LNCaP clone FGC (cell line): ENCODE measurements at regions not wholly inside any gene's neighbourhood (a gene's known extent, or its start where the extent isn't known, plus 50 kb on each side); places are given as distances from the start of the nearest gene placed in this dataset.

Experiments used
- DNase-seq: peaks from one replicate; pipeline ENCODE4 v3.0.0-alpha.2; 2011; ENCODE audit warnings: low read depth
- H3K4me3 ChIP-seq: 2 replicates; pipeline ENCODE4 v1.5.1; 2011; ENCODE audit warnings: mild to moderate bottlenecking, low read depth, low read length, control low read depth
- TF ChIP-seq, protein P1 (sequence below): IDR thresholded peaks from 2 replicates; pipeline ENCODE4 v1.5.1; 2012; ENCODE audit warnings: mild to moderate bottlenecking; ENCODE audit not compliant: control insufficient read depth, insufficient read depth; ENCODE audit errors: extremely low read depth

DNA sequence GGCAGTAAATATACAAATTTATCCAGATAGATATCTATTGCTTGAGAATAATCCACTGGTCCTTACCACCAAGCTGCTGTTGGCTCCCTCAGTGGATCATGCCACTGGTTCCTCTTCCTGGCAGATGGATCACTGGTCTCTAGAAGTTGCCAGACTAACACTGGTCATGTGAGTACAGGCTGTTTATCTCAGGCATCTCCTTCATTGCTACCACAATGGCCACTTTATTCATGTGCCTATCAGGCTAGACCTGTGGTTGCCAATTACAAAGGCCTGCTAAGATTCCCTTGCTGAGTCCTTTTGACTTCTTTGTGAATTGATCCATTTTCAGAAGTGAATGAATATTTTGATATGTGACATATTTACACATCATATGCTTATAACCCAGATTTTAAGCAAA, 1659.5 kb upstream of the PCDH20 start:
- no peak for DNase-seq
- H3K4me3 ChIP-seq, result no peak overlapping the region
- TF ChIP-seq, protein P1, sequence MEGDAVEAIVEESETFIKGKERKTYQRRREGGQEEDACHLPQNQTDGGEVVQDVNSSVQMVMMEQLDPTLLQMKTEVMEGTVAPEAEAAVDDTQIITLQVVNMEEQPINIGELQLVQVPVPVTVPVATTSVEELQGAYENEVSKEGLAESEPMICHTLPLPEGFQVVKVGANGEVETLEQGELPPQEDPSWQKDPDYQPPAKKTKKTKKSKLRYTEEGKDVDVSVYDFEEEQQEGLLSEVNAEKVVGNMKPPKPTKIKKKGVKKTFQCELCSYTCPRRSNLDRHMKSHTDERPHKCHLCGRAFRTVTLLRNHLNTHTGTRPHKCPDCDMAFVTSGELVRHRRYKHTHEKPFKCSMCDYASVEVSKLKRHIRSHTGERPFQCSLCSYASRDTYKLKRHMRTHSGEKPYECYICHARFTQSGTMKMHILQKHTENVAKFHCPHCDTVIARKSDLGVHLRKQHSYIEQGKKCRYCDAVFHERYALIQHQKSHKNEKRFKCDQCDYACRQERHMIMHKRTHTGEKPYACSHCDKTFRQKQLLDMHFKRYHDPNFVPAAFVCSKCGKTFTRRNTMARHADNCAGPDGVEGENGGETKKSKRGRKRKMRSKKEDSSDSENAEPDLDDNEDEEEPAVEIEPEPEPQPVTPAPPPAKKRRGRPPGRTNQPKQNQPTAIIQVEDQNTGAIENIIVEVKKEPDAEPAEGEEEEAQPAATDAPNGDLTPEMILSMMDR, result no peak

DNA sequence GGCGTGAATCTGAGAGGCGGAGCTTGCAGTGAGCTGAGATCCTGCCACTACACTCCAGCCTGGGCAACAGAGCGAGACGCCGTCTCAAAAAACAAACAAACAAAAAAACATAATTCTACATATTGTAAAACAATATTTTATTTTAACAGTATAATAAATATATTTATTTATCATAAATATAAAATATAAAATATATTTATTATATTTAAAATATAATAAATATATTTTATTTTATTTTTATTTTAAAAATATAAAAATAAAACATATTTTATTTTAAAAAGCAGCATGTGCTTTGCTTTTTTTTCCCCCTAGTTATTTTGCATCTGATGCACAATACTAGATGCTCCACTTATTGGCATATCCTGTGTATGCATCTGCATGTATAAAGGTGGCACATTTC, 1634.6 kb upstream of the PCDH20 start:
- no peak for DNase-seq
- no peak overlapping the region for H3K4me3 ChIP-seq
- TF ChIP-seq, protein P1, result no peak

DNA sequence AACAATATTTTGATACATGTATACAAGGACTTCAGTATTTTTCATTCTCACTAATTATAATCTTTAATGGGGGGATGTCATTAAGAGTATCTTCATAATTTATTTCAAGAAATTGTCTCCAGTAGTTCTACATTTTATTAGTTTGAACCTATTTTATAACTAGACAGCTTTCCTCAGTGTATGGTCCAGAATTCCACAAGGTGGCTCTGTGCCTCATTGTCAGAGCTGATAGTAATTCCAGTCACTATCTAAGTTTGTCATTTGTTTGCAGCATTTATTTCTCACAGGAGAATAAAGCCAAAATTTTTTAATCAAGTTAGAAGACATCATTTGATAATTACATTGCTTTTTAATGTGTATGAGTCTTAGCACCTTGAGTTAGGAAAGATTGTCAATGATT, 1633.0 kb upstream of the PCDH20 start:
- no peak for DNase-seq
- H3K4me3 ChIP-seq, result no peak overlapping the region
- TF ChIP-seq, protein P1, result peak; percentile 59

DNA sequence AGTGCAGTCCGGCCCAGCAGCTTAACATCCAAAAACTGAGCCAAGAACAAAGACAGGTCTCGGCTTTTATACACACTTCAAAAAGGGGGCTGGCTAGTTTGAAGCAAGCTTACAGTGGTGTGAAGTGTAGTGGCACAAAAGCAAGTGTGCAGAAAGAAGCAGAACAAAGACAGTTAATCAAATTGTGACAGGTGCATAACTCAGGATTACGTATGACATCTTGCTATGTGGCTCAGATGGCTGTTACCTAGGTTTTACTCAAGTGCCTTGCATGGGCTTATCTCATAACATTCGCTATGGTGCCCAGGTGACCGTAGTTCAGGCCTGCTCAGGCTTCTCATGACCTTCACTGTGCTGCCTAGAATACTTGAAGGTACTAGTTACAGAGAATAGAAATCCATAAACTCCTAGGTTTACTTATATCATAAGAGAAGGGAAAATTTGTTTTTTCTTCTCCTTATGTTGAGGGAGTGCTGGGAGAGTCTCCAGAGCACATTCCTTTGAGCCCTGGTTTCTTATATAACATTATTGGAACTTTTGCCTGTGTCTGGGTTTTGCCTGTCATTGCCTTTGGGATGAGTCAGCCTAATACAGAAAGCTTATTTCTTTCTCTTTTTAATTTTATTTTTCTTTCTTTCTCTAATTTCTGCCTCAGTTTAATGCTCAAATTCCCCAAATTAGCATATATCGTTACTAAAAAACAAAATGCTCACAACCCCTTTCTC, 1629.1 kb upstream of the PCDH20 start:
- TF ChIP-seq, protein P1, result no peak
- no peak overlapping the region for H3K4me3 ChIP-seq
- no peak for DNase-seq

DNA sequence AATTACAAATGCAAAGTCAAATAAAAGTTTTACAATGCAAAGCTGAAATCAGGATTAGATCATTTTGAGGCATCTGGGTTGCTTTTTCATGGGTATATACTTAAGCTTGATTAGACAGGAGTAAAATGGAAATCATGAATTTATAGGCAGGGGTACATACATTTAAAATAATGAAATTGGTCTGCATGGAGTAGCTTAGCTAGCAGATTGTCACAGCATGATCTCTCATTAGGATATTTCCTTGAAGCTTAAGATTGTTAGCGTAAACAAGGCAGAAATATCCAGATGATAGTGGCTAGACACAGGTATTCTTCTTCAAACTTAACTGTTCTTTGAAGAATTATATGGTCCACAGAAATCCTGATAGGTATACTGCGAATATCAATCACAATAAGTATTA, 1627.0 kb upstream of the PCDH20 start:
- TF ChIP-seq, protein P1, result no peak
- DNase-seq, result no peak
- no peak overlapping the region for H3K4me3 ChIP-seq

DNA sequence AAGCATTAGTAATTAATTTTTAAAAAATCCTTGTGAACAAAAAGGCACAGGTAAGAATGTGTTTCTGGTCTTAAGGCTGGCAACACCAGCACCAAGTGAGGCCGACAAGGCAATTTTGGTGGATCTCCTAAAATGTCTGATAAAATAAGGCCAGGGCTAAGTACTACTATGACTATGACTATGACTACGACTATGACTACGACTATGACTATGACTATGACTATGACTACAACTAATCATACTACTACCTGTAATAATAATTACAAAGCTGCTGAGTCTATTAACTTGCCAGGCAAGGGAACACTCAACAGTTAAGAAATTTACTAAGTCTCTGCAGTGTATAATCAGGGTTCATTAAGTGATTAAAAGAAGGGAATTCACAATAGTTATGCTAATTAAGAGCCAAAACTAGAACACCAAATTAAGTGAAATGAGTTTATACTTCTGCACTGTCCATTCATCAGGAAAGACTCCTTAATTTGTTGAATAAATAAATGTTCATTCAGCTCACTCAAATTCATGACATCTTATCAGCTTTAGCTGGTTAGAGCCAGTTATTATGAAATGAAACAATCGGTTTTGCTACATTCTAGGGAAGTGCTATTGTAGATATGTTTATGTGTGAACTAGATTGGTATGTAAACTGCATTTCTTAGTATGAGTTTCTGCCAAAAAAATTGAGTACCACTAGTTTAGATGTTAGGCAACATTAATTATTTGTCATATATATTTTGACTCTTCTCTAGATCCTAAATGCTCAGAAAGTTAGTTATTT, 1626.2 kb upstream of the PCDH20 start:
- DNase-seq, result no peak
- TF ChIP-seq, protein P1, result no peak

More for the DNA sequence above, 1626.2 kb upstream of the PCDH20 start:
- no peak overlapping the region for H3K4me3 ChIP-seq
